ENCODE measurements at regions not wholly inside any gene's neighbourhood (a gene's known extent, or its start where the extent isn't known, plus 50 kb on each side); places are given as distances from the start of the nearest gene placed in this dataset.
"Not testable (repeated sequence)": the region's sequence is repeated elsewhere in the genome, so short reads cannot be mapped to it uniquely, and the experiment has no call there.

- no peak overlapping the region for H3K4me3 ChIP-seq (replicated peaks in 1 of 2; ENCODE audit: low read depth in 2 of 2, low read length in 2 of 2)
- TF ChIP-seq CTCF (IDR thresholded peaks at IDR 0.05; ENCODE audit: low read depth, low read length), result no peak
- no peak for DNase-seq (ENCODE audit: low read depth in 2 of 2)
Measured at GRCh38 chr11:71091506-71092265, 160.7 kb downstream of the SHANK2 start.

DNA sequence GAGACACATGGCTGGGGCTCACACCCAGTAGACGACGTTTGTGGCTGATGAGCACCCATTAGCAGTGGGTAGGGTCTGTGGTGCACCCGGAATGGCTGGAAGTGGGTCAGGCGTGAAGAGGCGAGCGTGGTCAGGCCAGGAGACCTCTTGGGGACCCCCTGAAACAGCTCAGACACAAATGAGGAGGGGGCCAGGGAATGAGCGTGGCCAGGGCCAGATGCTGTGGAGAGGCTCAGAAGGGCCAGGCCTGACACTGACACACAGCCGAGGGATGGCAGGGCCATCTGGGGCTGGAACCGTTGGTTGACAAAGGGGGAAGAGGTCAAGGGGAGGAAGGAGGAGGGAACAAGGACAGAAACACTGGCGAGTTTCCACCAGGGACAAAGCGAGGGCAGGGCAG is 162.8 kb downstream of the SHANK2 start:
- DNase-seq (ENCODE audit: low read depth in 2 of 2), result no peak
- no peak for TF ChIP-seq CTCF (IDR thresholded peaks at IDR 0.05; ENCODE audit: low read depth, low read length)
- no peak overlapping the region for H3K4me3 ChIP-seq (replicated peaks in 1 of 2; ENCODE audit: low read depth in 2 of 2, low read length in 2 of 2)

- DNase-seq (ENCODE audit: low read depth in 2 of 2); H3K4me3 ChIP-seq (replicated peaks in 1 of 2; ENCODE audit: low read depth in 2 of 2, low read length in 2 of 2): not testable (repeated sequence)
Measured at GRCh38 chr11:71088314-71089215, 163.8 kb downstream of the SHANK2 start.

DNA sequence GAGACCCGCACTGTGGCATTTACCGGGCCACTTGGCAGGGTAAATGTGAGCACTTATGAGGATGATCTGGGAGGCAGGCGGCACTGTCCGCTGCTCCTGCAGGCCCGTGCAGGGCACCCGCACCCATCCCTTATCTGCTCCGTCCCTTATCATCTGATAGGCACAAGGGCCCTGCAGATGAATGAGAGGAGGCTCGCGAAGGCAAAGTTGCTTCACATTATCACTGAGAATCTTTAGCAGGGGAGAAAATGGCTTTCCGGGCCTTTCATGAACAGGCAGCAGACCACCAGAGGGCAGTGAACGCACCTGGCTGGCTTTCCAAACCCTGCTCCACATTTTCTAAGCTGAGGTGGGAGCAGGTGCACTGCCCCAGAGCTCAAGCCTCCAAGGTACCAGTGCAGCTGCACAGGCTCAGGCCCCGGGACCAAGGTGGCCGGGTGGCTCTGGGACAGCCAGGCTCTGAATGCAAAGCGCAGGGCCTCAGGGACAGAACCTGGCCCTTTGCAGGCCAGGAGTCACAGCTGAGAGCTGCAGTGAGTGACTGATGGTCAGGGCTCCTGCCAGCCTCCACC is 165.6 kb downstream of the SHANK2 start:
- TF ChIP-seq CTCF (IDR thresholded peaks at IDR 0.05; ENCODE audit: low read depth, low read length), result peak; percentile 47
- no peak overlapping the region for H3K4me3 ChIP-seq (replicated peaks in 1 of 2; ENCODE audit: low read depth in 2 of 2, low read length in 2 of 2)
- peak; percentile 21 to 39 for DNase-seq (ENCODE audit: low read depth in 2 of 2)

- no peak for TF ChIP-seq CTCF (IDR thresholded peaks at IDR 0.05; ENCODE audit: low read depth, low read length)
- no peak overlapping the region for H3K4me3 ChIP-seq (replicated peaks in 1 of 2; ENCODE audit: low read depth in 2 of 2, low read length in 2 of 2)
- no peak for DNase-seq (ENCODE audit: low read depth in 2 of 2)
Measured at GRCh38 chr11:71084306-71085012, 167.9 kb downstream of the SHANK2 start.

DNA sequence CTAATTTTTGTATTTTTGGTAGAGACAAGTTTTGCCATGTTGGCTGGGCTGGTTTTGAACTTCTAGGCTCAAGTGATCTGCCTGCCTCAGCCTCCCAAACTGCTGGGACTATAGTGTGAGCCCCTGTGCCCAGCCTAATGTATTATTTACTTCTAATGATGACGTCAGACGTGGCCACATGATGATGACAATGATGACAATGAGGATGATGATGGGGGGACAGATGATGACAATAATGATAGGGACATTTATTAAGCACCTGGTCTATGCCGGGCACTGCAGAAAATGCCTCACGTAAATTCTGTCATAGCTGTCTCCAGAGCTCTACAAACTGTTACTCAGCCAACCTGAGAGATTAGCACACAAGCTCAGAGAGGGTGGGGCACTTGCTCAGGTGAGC is 169.3 kb downstream of the SHANK2 start:
- no peak for TF ChIP-seq CTCF (IDR thresholded peaks at IDR 0.05; ENCODE audit: low read depth, low read length)
- no peak for DNase-seq (ENCODE audit: low read depth in 2 of 2)
- no peak overlapping the region for H3K4me3 ChIP-seq (replicated peaks in 1 of 2; ENCODE audit: low read depth in 2 of 2, low read length in 2 of 2)
